ENCODE measurements at regions not wholly inside any gene's neighbourhood (a gene's known extent, or its start where the extent isn't known, plus 50 kb on each side); places are given as distances from the start of the nearest gene placed in this dataset.

DNA sequence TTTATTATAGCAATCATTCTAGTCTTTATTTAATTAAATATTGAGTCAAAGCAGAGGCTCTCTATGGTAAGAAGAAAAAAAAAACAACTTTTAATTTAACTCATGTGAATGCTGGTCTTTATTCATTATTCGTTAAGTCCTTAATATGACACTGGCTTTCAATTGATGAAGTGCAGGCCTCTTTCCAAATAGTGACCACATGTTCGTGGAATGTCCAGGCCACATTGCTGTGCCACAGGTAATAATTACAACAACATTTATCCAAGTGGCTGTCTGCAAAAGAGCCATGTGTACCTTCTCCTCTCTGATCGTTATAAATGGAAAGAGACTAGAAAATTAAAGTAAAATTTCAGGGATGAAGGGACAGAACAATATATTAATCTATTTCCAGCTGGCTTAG, 220.1 kb upstream of the PABPC4L start:
- H3K4me2 ChIP-seq (ENCODE audit: low read length): no peak overlapping the region
- ATAC-seq (no peak), DNase-seq (no peak)
- ChIA-PET CTCF (no interaction called here), POLR2A (ENCODE audit: unreplicated experiment) (no interaction called here)
- no peaks in the 10 kb centered on the region for H3K4me1 ChIP-seq (ENCODE audit: insufficient read depth, low read length)
- H3K9ac ChIP-seq (ENCODE audit: low read length): no peak overlapping the region
- no peaks in the 10 kb centered on the region for H3K79me2 ChIP-seq (ENCODE audit: low read length)
- BruUV-seq (replicated peaks): no TSS peak
- no peaks in the 10 kb centered on the region for H3K27me3 ChIP-seq (ENCODE audit: low read length)
- no peaks in the 10 kb centered on the region for H4K20me1 ChIP-seq (ENCODE audit: low read length)
- H2AFZ ChIP-seq (ENCODE audit: low read length): no peak overlapping the region
- no peak overlapping the region for H3K27ac ChIP-seq (ENCODE audit: low read length)
- no peak for TF ChIP-seq EZH2 (IDR thresholded peaks at IDR 0.05; ENCODE audit: low read length, unreplicated experiment)
- TF ChIP-seq EZH2phosphoT487 (IDR thresholded peaks at IDR 0.05; ENCODE audit: borderline replicate concordance, low read length): no peak
- TF ChIP-seq, protein P1, sequence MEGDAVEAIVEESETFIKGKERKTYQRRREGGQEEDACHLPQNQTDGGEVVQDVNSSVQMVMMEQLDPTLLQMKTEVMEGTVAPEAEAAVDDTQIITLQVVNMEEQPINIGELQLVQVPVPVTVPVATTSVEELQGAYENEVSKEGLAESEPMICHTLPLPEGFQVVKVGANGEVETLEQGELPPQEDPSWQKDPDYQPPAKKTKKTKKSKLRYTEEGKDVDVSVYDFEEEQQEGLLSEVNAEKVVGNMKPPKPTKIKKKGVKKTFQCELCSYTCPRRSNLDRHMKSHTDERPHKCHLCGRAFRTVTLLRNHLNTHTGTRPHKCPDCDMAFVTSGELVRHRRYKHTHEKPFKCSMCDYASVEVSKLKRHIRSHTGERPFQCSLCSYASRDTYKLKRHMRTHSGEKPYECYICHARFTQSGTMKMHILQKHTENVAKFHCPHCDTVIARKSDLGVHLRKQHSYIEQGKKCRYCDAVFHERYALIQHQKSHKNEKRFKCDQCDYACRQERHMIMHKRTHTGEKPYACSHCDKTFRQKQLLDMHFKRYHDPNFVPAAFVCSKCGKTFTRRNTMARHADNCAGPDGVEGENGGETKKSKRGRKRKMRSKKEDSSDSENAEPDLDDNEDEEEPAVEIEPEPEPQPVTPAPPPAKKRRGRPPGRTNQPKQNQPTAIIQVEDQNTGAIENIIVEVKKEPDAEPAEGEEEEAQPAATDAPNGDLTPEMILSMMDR (conservative IDR thresholded peaks at IDR 0.05; ENCODE audit: low read depth, low read length): no peak
- H3K4me3 ChIP-seq (ENCODE audit: low read length): no peak overlapping the region
- no peaks in the 10 kb centered on the region for H3K9me2 ChIP-seq (replicated peaks; ENCODE audit: low read length)
- intact Hi-C loops (cut with micrococcal nuclease): no loop called here
- H3K36me3 ChIP-seq (ENCODE audit: low read depth, low read length): no peaks in the 10 kb centered on the region
- no peaks in the 10 kb centered on the region for H3F3A ChIP-seq (ENCODE audit: low read length, unreplicated experiment)
- H3K9me3 ChIP-seq (ENCODE audit: low read length): no peaks in the 10 kb centered on the region

DNA sequence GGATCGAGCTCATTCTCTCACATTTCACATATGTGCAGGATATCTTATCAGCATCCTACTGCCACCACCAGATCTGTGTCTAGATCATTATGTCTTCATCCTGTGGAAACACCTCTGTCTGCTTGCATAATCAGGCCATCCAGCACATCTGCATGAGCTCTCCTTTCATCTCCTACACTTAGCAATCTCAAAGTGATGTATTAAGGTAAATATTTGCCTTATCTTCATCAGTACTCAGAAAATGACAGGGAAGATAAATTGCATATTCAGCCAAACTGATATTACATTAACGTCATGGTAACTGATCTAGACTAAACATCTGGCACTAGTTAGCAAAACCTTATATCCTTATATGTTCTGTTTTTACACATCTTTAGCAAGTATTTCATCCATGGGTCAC, 207.3 kb upstream of the PABPC4L start:
- intact Hi-C loops (cut with micrococcal nuclease): no loop called here
- DNase-seq (no peak), ATAC-seq (no peak)
- no peak overlapping the region for H3K27ac ChIP-seq (ENCODE audit: low read length)
- no peak overlapping the region for H3K4me3 ChIP-seq (ENCODE audit: low read length)
- H3K4me2 ChIP-seq (ENCODE audit: low read length): no peak overlapping the region
- H3K27me3 ChIP-seq (ENCODE audit: low read length): no peaks in the 10 kb centered on the region
- no peaks in the 10 kb centered on the region for H3K9me3 ChIP-seq (ENCODE audit: low read length)
- POLR2A ChIA-PET (ENCODE audit: unreplicated experiment): no interaction called here
- H3F3A ChIP-seq (ENCODE audit: low read length, unreplicated experiment): no peaks in the 10 kb centered on the region
- H3K36me3 ChIP-seq (ENCODE audit: low read depth, low read length): no peaks in the 10 kb centered on the region
- no peak overlapping the region for H2AFZ ChIP-seq (ENCODE audit: low read length)
- H3K79me2 ChIP-seq (ENCODE audit: low read length): no peaks in the 10 kb centered on the region
- H3K9me2 ChIP-seq (replicated peaks; ENCODE audit: low read length): no peaks in the 10 kb centered on the region
- no peak overlapping the region for H3K9ac ChIP-seq (ENCODE audit: low read length)
- no peaks in the 10 kb centered on the region for H4K20me1 ChIP-seq (ENCODE audit: low read length)
- CTCF ChIA-PET: no interaction called here
- BruUV-seq (replicated peaks): no TSS peak
- TF ChIP-seq EZH2phosphoT487 (IDR thresholded peaks at IDR 0.05; ENCODE audit: borderline replicate concordance, low read length): no peak
- TF ChIP-seq EZH2 (IDR thresholded peaks at IDR 0.05; ENCODE audit: low read length, unreplicated experiment): no peak
- TF ChIP-seq, protein P1 (conservative IDR thresholded peaks at IDR 0.05; ENCODE audit: low read depth, low read length): no peak
- no peaks in the 10 kb centered on the region for H3K4me1 ChIP-seq (ENCODE audit: insufficient read depth, low read length)

DNA sequence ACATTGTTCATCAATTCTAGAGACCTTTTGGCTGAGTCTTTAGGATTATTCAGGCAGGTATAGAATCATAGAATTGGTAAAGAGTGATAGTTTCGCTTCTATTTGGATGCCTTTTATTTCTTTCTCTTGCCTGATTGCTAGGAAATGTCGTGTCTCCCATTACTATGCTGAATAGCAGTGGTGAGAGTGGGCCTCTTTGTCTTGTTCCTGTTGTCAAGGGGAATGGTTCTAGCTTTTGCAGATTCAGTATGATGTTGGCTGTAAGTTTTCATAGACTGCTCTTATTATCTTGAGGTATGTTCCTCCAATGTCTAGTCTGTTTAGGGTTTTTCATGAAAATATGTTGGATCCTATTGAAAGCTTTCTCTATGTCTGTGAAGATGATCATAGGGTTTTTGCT, 200.2 kb upstream of the PABPC4L start:
- Histone ChIP-seq H3K4me2 (ENCODE audit: low read length) (no peak overlapping the region), H3K9me3 (ENCODE audit: low read length) (no peaks in the 10 kb centered on the region), H3K4me3 (ENCODE audit: low read length) (no peak overlapping the region), H3F3A (ENCODE audit: low read length, unreplicated experiment) (no peaks in the 10 kb centered on the region), H3K27ac (ENCODE audit: low read length) (no peak overlapping the region), H3K4me1 (ENCODE audit: insufficient read depth, low read length) (no peaks in the 10 kb centered on the region), H4K20me1 (ENCODE audit: low read length) (no peaks in the 10 kb centered on the region), H3K36me3 (ENCODE audit: low read depth, low read length) (no peaks in the 10 kb centered on the region), H3K27me3 (ENCODE audit: low read length) (no peaks in the 10 kb centered on the region), H3K79me2 (ENCODE audit: low read length) (no peaks in the 10 kb centered on the region), H3K9ac (ENCODE audit: low read length) (no peak overlapping the region), H2AFZ (ENCODE audit: low read length) (no peak overlapping the region), H3K9me2 (replicated peaks; ENCODE audit: low read length) (no peaks in the 10 kb centered on the region)
- BruUV-seq (replicated peaks): no TSS peak
- ATAC-seq: no peak
- POLR2A ChIA-PET (ENCODE audit: unreplicated experiment): no interaction called here
- TF ChIP-seq, protein P1 (conservative IDR thresholded peaks at IDR 0.05; ENCODE audit: low read depth, low read length): no peak
- TF ChIP-seq EZH2 (IDR thresholded peaks at IDR 0.05; ENCODE audit: low read length, unreplicated experiment): no peak
- no peak for TF ChIP-seq EZH2phosphoT487 (IDR thresholded peaks at IDR 0.05; ENCODE audit: borderline replicate concordance, low read length)
- intact Hi-C loops (cut with micrococcal nuclease): no loop called here
- DNase-seq: no peak
- CTCF ChIA-PET: no interaction called here

Data from PC-3 (cell line).